ENCODE measurements at regions not wholly inside any gene's neighbourhood (a gene's known extent, or its start where the extent isn't known, plus 50 kb on each side); places are given as distances from the start of the nearest gene placed in this dataset.
"Not testable (repeated sequence)": the region's sequence is repeated elsewhere in the genome, so short reads cannot be mapped to it uniquely, and the experiment has no call there.

- no peak for DNase-seq (ENCODE audit: low read depth in 1 of 2, low spot score in 1 of 2)
- no peak for TF ChIP-seq CTCF (IDR thresholded peaks at IDR 0.05; ENCODE audit: low read depth, low read length)
- no peaks in the 10 kb centered on the region for H3K4me1 ChIP-seq (ENCODE audit: low read depth)
- no peak overlapping the region for H3K4me3 ChIP-seq
- H3K36me3 ChIP-seq, result no peaks in the 10 kb centered on the region
- no peak overlapping the region for H3K27ac ChIP-seq
- H3K9me3 ChIP-seq (ENCODE audit: low read depth), result no peaks in the 10 kb centered on the region
- H3K27me3 ChIP-seq, result no peaks in the 10 kb centered on the region
Observed at GRCh38 chr14:21781543-21781942, 107.9 kb upstream of the OR4E1 start.

GRCh38 chr14:21780429-21781084 is 106.9 kb upstream of the OR4E1 start:
- Histone ChIP-seq H3K4me3 (no peak overlapping the region), H3K27me3 (no peaks in the 10 kb centered on the region), H3K9me3 (ENCODE audit: low read depth) (no peaks in the 10 kb centered on the region), H3K27ac (no peak overlapping the region), H3K4me1 (ENCODE audit: low read depth) (no peaks in the 10 kb centered on the region), H3K36me3 (no peaks in the 10 kb centered on the region)
- no peak for TF ChIP-seq CTCF (IDR thresholded peaks at IDR 0.05; ENCODE audit: low read depth, low read length)
- DNase-seq (ENCODE audit: low read depth in 1 of 2, low spot score in 1 of 2), result no peak

- no peaks in the 10 kb centered on the region for H3K36me3 ChIP-seq
- no peaks in the 10 kb centered on the region for H3K27me3 ChIP-seq
- peaks cover 7% of the 10 kb centered on the region for H3K4me1 ChIP-seq (ENCODE audit: low read depth)
- H3K4me3 ChIP-seq, result no peak overlapping the region
- DNase-seq (ENCODE audit: low read depth in 1 of 2, low spot score in 1 of 2), result no peak
- no peak for TF ChIP-seq CTCF (IDR thresholded peaks at IDR 0.05; ENCODE audit: low read depth, low read length)
- H3K9me3 ChIP-seq (ENCODE audit: low read depth), result no peaks in the 10 kb centered on the region
- H3K27ac ChIP-seq, result no peak overlapping the region
Observed at GRCh38 chr14:21771671-21772070, 98.1 kb upstream of the OR4E1 start.

- no peaks in the 10 kb centered on the region for H3K9me3 ChIP-seq (ENCODE audit: low read depth)
- H3K4me3 ChIP-seq, result no peak overlapping the region
- no peak for TF ChIP-seq CTCF (IDR thresholded peaks at IDR 0.05; ENCODE audit: low read depth, low read length)
- H3K27ac ChIP-seq, result peak overlapping the region; percentile 52
- peaks cover 7% of the 10 kb centered on the region for H3K4me1 ChIP-seq (ENCODE audit: low read depth)
- no peaks in the 10 kb centered on the region for H3K36me3 ChIP-seq
- H3K27me3 ChIP-seq, result no peaks in the 10 kb centered on the region
- DNase-seq (ENCODE audit: low read depth in 1 of 2, low spot score in 1 of 2), result no peak
Observed at GRCh38 chr14:21768875-21769257, 95.2 kb upstream of the OR4E1 start.

GRCh38 chr14:21768116-21768874 is 94.7 kb upstream of the OR4E1 start:
- peak overlapping the region; percentile 52 for H3K27ac ChIP-seq
- peak; percentile 31 to 65 for DNase-seq (ENCODE audit: low read depth in 1 of 2, low spot score in 1 of 2)
- H3K27me3 ChIP-seq, result no peaks in the 10 kb centered on the region
- peak; percentile 53 for TF ChIP-seq CTCF (IDR thresholded peaks at IDR 0.05; ENCODE audit: low read depth, low read length)
- no peaks in the 10 kb centered on the region for H3K9me3 ChIP-seq (ENCODE audit: low read depth)
- H3K4me3 ChIP-seq, result no peak overlapping the region
- H3K36me3 ChIP-seq, result no peaks in the 10 kb centered on the region
- H3K4me1 ChIP-seq (ENCODE audit: low read depth), result peaks cover 7% of the 10 kb centered on the region

GRCh38 chr14:21760360-21760759 is 86.7 kb upstream of the OR4E1 start:
- DNase-seq (ENCODE audit: low read depth in 1 of 2, low spot score in 1 of 2); H3K36me3 ChIP-seq; H3K4me3 ChIP-seq; H3K27me3 ChIP-seq; H3K27ac ChIP-seq; H3K4me1 ChIP-seq (ENCODE audit: low read depth); H3K9me3 ChIP-seq (ENCODE audit: low read depth): not testable (repeated sequence)
